Thymus (tissue), 11 donors: ENCODE measurements at regions not wholly inside any gene's neighbourhood (a gene's known extent, or its start where the extent isn't known, plus 50 kb on each side); places are given as distances from the start of the nearest gene placed in this dataset.

Source experiments
- DNase-seq, 9 donors: peaks; one replicate each; pipeline ENCODE4 v3.0.0-alpha.2; 2013; ENCODE audit warnings: low spot score in 9 of 9, low read depth in 6 of 9, missing footprints in 1 of 9
- H3K27ac ChIP-seq, 2 donors: one replicate each; pipeline ENCODE4 v1.5.1; 2013; ENCODE audit warnings: control low read depth in 1 of 2, low read depth in 1 of 2, low read length in 1 of 2, mild to moderate bottlenecking in 1 of 2, moderate library complexity in 1 of 2
- H3K27me3 ChIP-seq, 2 donors: one replicate each; pipeline ENCODE4 v1.5.1; 2013; ENCODE audit warnings: low read length in 1 of 2; ENCODE audit not compliant: control insufficient read depth in 2 of 2, insufficient read depth in 1 of 2
- H3K36me3 ChIP-seq, 2 donors: one replicate each; pipeline ENCODE4 v1.5.1; 2013; ENCODE audit warnings: low read length in 1 of 2, mild to moderate bottlenecking in 1 of 2, moderate library complexity in 1 of 2; ENCODE audit not compliant: control insufficient read depth in 2 of 2, insufficient read depth in 2 of 2
- H3K4me1 ChIP-seq, 2 donors: one replicate each; pipeline ENCODE4 v1.5.1; 2013; ENCODE audit warnings: low read length in 2 of 2; ENCODE audit not compliant: control insufficient read depth in 2 of 2, insufficient read depth in 2 of 2
- H3K4me3 ChIP-seq, 2 donors: one replicate each; pipeline ENCODE4 v1.5.1; 2013; ENCODE audit warnings: low read length in 2 of 2, control low read depth in 1 of 2, mild to moderate bottlenecking in 1 of 2
- H3K9me3 ChIP-seq, 2 donors: one replicate each; pipeline ENCODE4 v1.5.1; 2013; ENCODE audit warnings: low read length in 1 of 2, mild to moderate bottlenecking in 1 of 2; ENCODE audit not compliant: control insufficient read depth in 2 of 2, insufficient read depth in 1 of 2
- WGBS: extraction: QIAGEN DNeasy Blood & Tissue Kit; methylation state at CpG from one replicate; pipeline ENCODE4 v1.1.7; 2013; 5-methylcytosine and 5-hydroxymethylcytosine counted together
- donor health status: healthy.

GRCh38 chr6:882084-882598 lies 189.2 kb upstream of the EXOC2 start:
- peaks cover 0 to 5% of the 10 kb centered on the region in 2 donors for H3K27me3 ChIP-seq
- no peaks in the 10 kb centered on the region for H3K4me1 ChIP-seq
- H3K27ac ChIP-seq: no peak overlapping the region
- no peak for DNase-seq
- WGBS: 79% methylated on average over 11 of the region's 11 CpGs
- H3K4me3 ChIP-seq: no peak overlapping the region
- no peaks in the 10 kb centered on the region for H3K9me3 ChIP-seq
- no peaks in the 10 kb centered on the region for H3K36me3 ChIP-seq

- no peak overlapping the region for H3K27ac ChIP-seq
- DNase-seq: no peak
- H3K9me3 ChIP-seq: no peaks in the 10 kb centered on the region
- H3K4me3 ChIP-seq: no peak overlapping the region
- 75% methylated on average over 11 of the region's 11 CpGs for WGBS
- peaks cover 0 to 6% of the 10 kb centered on the region in 2 donors for H3K27me3 ChIP-seq
- no peaks in the 10 kb centered on the region for H3K4me1 ChIP-seq
- H3K36me3 ChIP-seq: no peaks in the 10 kb centered on the region
Measured at GRCh38 chr6:878179-878578, 185.2 kb upstream of the EXOC2 start.

- 75% methylated on average over 8 of the region's 8 CpGs for WGBS
- Histone ChIP-seq H3K9me3 (no peaks in the 10 kb centered on the region), H3K27ac (no peak overlapping the region), H3K36me3 (no peaks in the 10 kb centered on the region), H3K27me3 (peaks cover 0 to 3% of the 10 kb centered on the region in 2 donors), H3K4me1 (no peaks in the 10 kb centered on the region), H3K4me3 (no peak overlapping the region)
- no peak for DNase-seq
Measured at GRCh38 chr6:875012-875411, 182.1 kb upstream of the EXOC2 start.

GRCh38 chr6:872570-873125 lies 179.7 kb upstream of the EXOC2 start:
- Histone ChIP-seq H3K4me1 (no peaks in the 10 kb centered on the region), H3K36me3 (no peaks in the 10 kb centered on the region), H3K27ac (no peak overlapping the region), H3K9me3 (no peaks in the 10 kb centered on the region), H3K27me3 (peaks cover 0 to 3% of the 10 kb centered on the region in 2 donors), H3K4me3 (no peak overlapping the region)
- DNase-seq: no peak
- 94% methylated on average over 10 of the region's 10 CpGs for WGBS

GRCh38 chr6:871503-871902 lies 178.6 kb upstream of the EXOC2 start:
- 96% methylated on average over 6 of the region's 6 CpGs for WGBS
- no peak for DNase-seq
- Histone ChIP-seq H3K36me3 (no peaks in the 10 kb centered on the region), H3K9me3 (no peaks in the 10 kb centered on the region), H3K27me3 (peaks cover 0 to 3% of the 10 kb centered on the region in 2 donors), H3K27ac (no peak overlapping the region), H3K4me1 (no peaks in the 10 kb centered on the region), H3K4me3 (no peak overlapping the region)

GRCh38 chr6:870096-870495 lies 177.2 kb upstream of the EXOC2 start:
- no peak overlapping the region for H3K27ac ChIP-seq
- no peaks in the 10 kb centered on the region for H3K4me1 ChIP-seq
- no peak for DNase-seq
- no peaks in the 10 kb centered on the region for H3K9me3 ChIP-seq
- peaks cover 0 to 3% of the 10 kb centered on the region in 2 donors for H3K27me3 ChIP-seq
- H3K4me3 ChIP-seq: no peak overlapping the region
- 82% methylated on average over 5 of the region's 5 CpGs for WGBS
- H3K36me3 ChIP-seq: no peaks in the 10 kb centered on the region

- no peaks in the 10 kb centered on the region for H3K9me3 ChIP-seq
- peaks cover 0 to 2% of the 10 kb centered on the region in 2 donors for H3K27me3 ChIP-seq
- no peaks in the 10 kb centered on the region for H3K36me3 ChIP-seq
- H3K27ac ChIP-seq: no peak overlapping the region
- no peak overlapping the region for H3K4me3 ChIP-seq
- 84% methylated on average over 8 of the region's 8 CpGs for WGBS
- no peaks in the 10 kb centered on the region for H3K4me1 ChIP-seq
- no peak for DNase-seq
Measured at GRCh38 chr6:868201-868600, 175.3 kb upstream of the EXOC2 start.

GRCh38 chr6:867378-867777 lies 174.4 kb upstream of the EXOC2 start:
- no peaks in the 10 kb centered on the region for H3K4me1 ChIP-seq
- H3K27ac ChIP-seq: no peak overlapping the region
- H3K36me3 ChIP-seq: no peaks in the 10 kb centered on the region
- WGBS: 84% methylated on average over 6 of the region's 6 CpGs
- H3K9me3 ChIP-seq: no peaks in the 10 kb centered on the region
- no peak overlapping the region for H3K4me3 ChIP-seq
- no peak for DNase-seq
- peaks cover 0 to 2% of the 10 kb centered on the region in 2 donors for H3K27me3 ChIP-seq

- Histone ChIP-seq H3K9me3 (no peaks in the 10 kb centered on the region), H3K27me3 (peaks cover 0 to 6% of the 10 kb centered on the region in 2 donors), H3K4me1 (no peaks in the 10 kb centered on the region), H3K27ac (no peak overlapping the region), H3K4me3 (no peak overlapping the region), H3K36me3 (no peaks in the 10 kb centered on the region)
- DNase-seq: no peak
- 83% methylated on average over 9 of the region's 9 CpGs for WGBS
Measured at GRCh38 chr6:866316-866715, 173.4 kb upstream of the EXOC2 start.
